Activated CD4-positive, alpha-beta T cell treated with anti-CD3 and anti-CD28 coated beads for 36 hours (primary cell): ENCODE measurements at regions not wholly inside any gene's neighbourhood (a gene's known extent, or its start where the extent isn't known, plus 50 kb on each side); places are given as distances from the start of the nearest gene placed in this dataset.

Source experiments
- ATAC-seq: fragments of 200-7000 bp; cut with Tn5 transposase; one replicate; pipeline ENCODE4 v1.10.0; 2021; ENCODE audit warnings: mild to moderate bottlenecking, moderate library complexity
- CTCF ChIA-PET: fragments of 350-600 bp; sonication (Branson Sonifier 250); formaldehyde crosslinking; loops from one replicate; lab custom pipeline; 2021; ENCODE audit warnings: antibody characterized with exemption; lab: Charles Lee
- POLR2A ChIA-PET: fragments of 350-600 bp; sonication (Branson Sonifier 250); formaldehyde crosslinking; loops from one replicate; lab custom pipeline; 2021; ENCODE audit warnings: antibody characterized with exemption, inconsistent platforms; lab: Charles Lee
- DNase-seq: peaks from one replicate; pipeline ENCODE4 v3.0.0-alpha.2; 2020
- H3K27ac Mint-ChIP-seq: one replicate; pipeline ENCODE4 v1.8.0; 2021; ENCODE audit warnings: mixed read lengths
- H3K27me3 Mint-ChIP-seq: one replicate; pipeline ENCODE4 v1.8.0; 2021; ENCODE audit warnings: mixed read lengths
- H3K36me3 Mint-ChIP-seq: one replicate; pipeline ENCODE4 v1.8.0; 2021; ENCODE audit warnings: low read depth, mixed read lengths
- H3K4me1 Mint-ChIP-seq: one replicate; pipeline ENCODE4 v1.8.0; 2021; ENCODE audit warnings: mixed read lengths
- H3K4me3 Mint-ChIP-seq: one replicate; pipeline ENCODE4 v1.8.0; 2021; ENCODE audit warnings: mild to moderate bottlenecking, moderate library complexity, mixed read lengths
- H3K9me3 Mint-ChIP-seq: one replicate; pipeline ENCODE4 v1.8.0; 2021; ENCODE audit warnings: low read depth, mixed read lengths
- intact Hi-C, 2 experiments: fragments of 100-400 bp; cut with DNase I in 1 of 2; cut with micrococcal nuclease in 1 of 2; formaldehyde crosslinking; loops; one replicate each; pipeline versions ENCODE4 v1.14.2 to v1.15.1; 2022 to 2024; cut with DNase I, micrococcal nuclease

- H3K27ac Mint-ChIP-seq = no peak overlapping the region
- POLR2A ChIA-PET = no interaction called here
- CTCF ChIA-PET = interaction anchor here (0.5 to 1.6 kb wide), 3 partner anchors 13 to 23 kb away, joined by 3 to 5 read pairs (median 3); no protein-coding TSS in a partner anchor
- no peaks in the 10 kb centered on the region for H3K36me3 Mint-ChIP-seq
- intact Hi-C loops = no loop called here
- H3K4me3 Mint-ChIP-seq = no peak overlapping the region
- DNase-seq = no peak
- no peaks in the 10 kb centered on the region for H3K9me3 Mint-ChIP-seq
- H3K4me1 Mint-ChIP-seq = peaks cover 7% of the 10 kb centered on the region
- ATAC-seq = no peak
- peaks cover 31% of the 10 kb centered on the region for H3K27me3 Mint-ChIP-seq
Measured at GRCh38 chr1:233479110-233479890, 134.6 kb upstream of the KCNK1 start.

DNA sequence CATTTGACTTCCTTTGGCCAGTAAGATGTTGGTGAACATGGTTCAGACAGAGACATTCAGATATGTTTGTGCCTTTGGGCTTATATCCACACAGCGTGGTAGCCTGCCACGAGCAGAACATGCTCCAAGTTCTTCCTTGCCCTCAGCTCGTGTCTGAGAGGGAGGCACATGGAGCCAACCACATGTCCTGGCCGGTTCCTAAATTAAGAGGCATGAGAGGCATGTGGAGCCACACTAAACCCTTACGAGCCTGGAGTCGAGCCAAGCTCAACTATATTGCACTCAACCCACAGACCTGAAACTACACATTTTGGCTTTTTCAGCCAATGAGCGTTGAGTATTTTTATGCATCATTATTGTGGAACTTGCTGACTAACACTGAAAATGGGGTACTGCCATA is 133.7 kb upstream of the KCNK1 start:
- no peaks in the 10 kb centered on the region for H3K36me3 Mint-ChIP-seq
- intact Hi-C loops = no loop called here
- DNase-seq (peak; percentile 20), ATAC-seq (peak; percentile 16)
- H3K27ac Mint-ChIP-seq = no peak overlapping the region
- POLR2A ChIA-PET = no interaction called here
- H3K9me3 Mint-ChIP-seq = no peaks in the 10 kb centered on the region
- peaks cover 33% of the 10 kb centered on the region for H3K27me3 Mint-ChIP-seq
- CTCF ChIA-PET = interaction anchor here (0.5 kb wide), 1 partner anchor 18 kb away, joined by 3 read pairs; no protein-coding TSS in a partner anchor
- peaks cover 7% of the 10 kb centered on the region for H3K4me1 Mint-ChIP-seq
- H3K4me3 Mint-ChIP-seq = no peak overlapping the region

DNA sequence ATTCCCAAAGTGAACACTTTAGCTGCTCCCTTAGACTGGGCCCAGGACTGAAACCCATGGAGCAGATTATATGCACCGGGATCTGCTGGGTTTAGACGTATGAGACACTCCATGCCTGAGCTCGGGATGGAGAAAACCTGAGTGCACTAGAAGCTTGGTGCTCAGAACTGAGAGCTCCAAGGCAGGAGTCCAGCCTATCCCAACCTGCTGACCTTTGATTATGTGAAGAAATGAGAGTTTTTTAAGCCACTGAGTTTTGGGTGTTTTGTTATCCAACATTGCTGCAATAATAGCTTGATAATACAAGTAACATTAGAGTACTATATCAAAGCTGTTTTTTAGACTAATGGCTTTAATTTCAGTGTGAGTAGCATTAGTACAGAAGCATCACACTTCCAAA is 131.5 kb upstream of the KCNK1 start:
- H3K4me1 Mint-ChIP-seq = peaks cover 7% of the 10 kb centered on the region
- H3K4me3 Mint-ChIP-seq = no peak overlapping the region
- CTCF ChIA-PET = interaction anchor here (1.1 kb wide), 1 partner anchor 41 kb away, joined by 3 read pairs; no protein-coding TSS in a partner anchor
- POLR2A ChIA-PET = no interaction called here
- intact Hi-C loops = no loop called here
- H3K9me3 Mint-ChIP-seq = no peaks in the 10 kb centered on the region
- H3K27ac Mint-ChIP-seq = no peak overlapping the region
- H3K36me3 Mint-ChIP-seq = no peaks in the 10 kb centered on the region
- ATAC-seq = no peak
- peaks cover 31% of the 10 kb centered on the region for H3K27me3 Mint-ChIP-seq
- no peak for DNase-seq

DNA sequence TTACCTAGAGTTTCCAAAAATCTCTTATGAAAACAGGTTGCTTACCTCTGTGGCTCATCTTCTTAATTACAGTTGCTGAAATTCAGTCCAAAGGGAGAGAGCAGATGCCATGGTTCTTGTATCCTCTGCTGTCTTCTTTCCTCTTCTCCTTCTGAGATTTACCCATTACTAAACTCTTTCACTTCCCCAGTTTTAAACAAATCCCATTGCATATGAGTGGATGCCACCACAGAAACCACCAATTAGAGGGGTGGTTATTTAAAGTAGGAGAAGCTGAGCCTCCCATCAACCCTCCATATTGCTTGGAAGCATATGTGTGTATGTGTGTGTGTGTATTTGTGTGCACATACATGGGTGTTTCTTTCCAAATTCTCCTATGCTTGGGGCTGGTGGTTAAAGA is 128.5 kb upstream of the KCNK1 start:
- no peaks in the 10 kb centered on the region for H3K9me3 Mint-ChIP-seq
- peaks cover 26% of the 10 kb centered on the region for H3K27me3 Mint-ChIP-seq
- DNase-seq (no peak), ATAC-seq (no peak)
- ChIA-PET CTCF (no interaction called here), POLR2A (no interaction called here)
- no peak overlapping the region for H3K27ac Mint-ChIP-seq
- H3K36me3 Mint-ChIP-seq = no peaks in the 10 kb centered on the region
- H3K4me1 Mint-ChIP-seq = peaks cover 4% of the 10 kb centered on the region
- intact Hi-C loops = no loop called here
- no peak overlapping the region for H3K4me3 Mint-ChIP-seq

GRCh38 chr1:233485809-233486398 is 128.0 kb upstream of the KCNK1 start:
- ChIA-PET CTCF (no interaction called here), POLR2A (no interaction called here)
- H3K4me1 Mint-ChIP-seq = no peaks in the 10 kb centered on the region
- intact Hi-C loops = no loop called here
- H3K4me3 Mint-ChIP-seq = no peak overlapping the region
- H3K36me3 Mint-ChIP-seq = no peaks in the 10 kb centered on the region
- H3K27ac Mint-ChIP-seq = no peak overlapping the region
- ATAC-seq = no peak
- no peaks in the 10 kb centered on the region for H3K9me3 Mint-ChIP-seq
- H3K27me3 Mint-ChIP-seq = peaks cover 24% of the 10 kb centered on the region
- DNase-seq = no peak

- intact Hi-C loops = no loop called here
- Mint-ChIP-seq H3K4me1 (no peaks in the 10 kb centered on the region), H3K27ac (no peak overlapping the region), H3K27me3 (peaks cover 24% of the 10 kb centered on the region), H3K36me3 (no peaks in the 10 kb centered on the region), H3K9me3 (no peaks in the 10 kb centered on the region), H3K4me3 (no peak overlapping the region)
- ATAC-seq = no peak
- DNase-seq = no peak
- CTCF ChIA-PET = no interaction called here
- POLR2A ChIA-PET = no interaction called here
Measured at GRCh38 chr1:233487408-233487807, 126.5 kb upstream of the KCNK1 start.

- ChIA-PET POLR2A (no interaction called here), CTCF (interaction anchor here (1.3 kb wide), 1 partner anchor 49 kb away, joined by 8 read pairs; no protein-coding TSS in a partner anchor)
- no peak for DNase-seq
- H3K36me3 Mint-ChIP-seq = no peaks in the 10 kb centered on the region
- intact Hi-C loops = no loop called here
- H3K4me3 Mint-ChIP-seq = no peak overlapping the region
- no peaks in the 10 kb centered on the region for H3K9me3 Mint-ChIP-seq
- H3K27me3 Mint-ChIP-seq = peaks cover 23% of the 10 kb centered on the region
- ATAC-seq = no peak
- H3K4me1 Mint-ChIP-seq = no peaks in the 10 kb centered on the region
- no peak overlapping the region for H3K27ac Mint-ChIP-seq
Measured at GRCh38 chr1:233489411-233489810, 124.5 kb upstream of the KCNK1 start.

GRCh38 chr1:233490488-233490887 is 123.4 kb upstream of the KCNK1 start:
- CTCF ChIA-PET = no interaction called here
- Mint-ChIP-seq H3K9me3 (no peaks in the 10 kb centered on the region), H3K4me1 (no peaks in the 10 kb centered on the region), H3K36me3 (no peaks in the 10 kb centered on the region), H3K27ac (no peak overlapping the region), H3K4me3 (no peak overlapping the region), H3K27me3 (peaks cover 22% of the 10 kb centered on the region)
- ATAC-seq (no peak), DNase-seq (no peak)
- intact Hi-C loops = no loop called here
- POLR2A ChIA-PET = no interaction called here

GRCh38 chr1:233491953-233492620 is 121.8 kb upstream of the KCNK1 start:
- POLR2A ChIA-PET = no interaction called here
- CTCF ChIA-PET = interaction anchor here (0.7 kb wide), 1 partner anchor 14 kb away, joined by 5 read pairs; no protein-coding TSS in a partner anchor
- intact Hi-C loops = no loop called here

DNA sequence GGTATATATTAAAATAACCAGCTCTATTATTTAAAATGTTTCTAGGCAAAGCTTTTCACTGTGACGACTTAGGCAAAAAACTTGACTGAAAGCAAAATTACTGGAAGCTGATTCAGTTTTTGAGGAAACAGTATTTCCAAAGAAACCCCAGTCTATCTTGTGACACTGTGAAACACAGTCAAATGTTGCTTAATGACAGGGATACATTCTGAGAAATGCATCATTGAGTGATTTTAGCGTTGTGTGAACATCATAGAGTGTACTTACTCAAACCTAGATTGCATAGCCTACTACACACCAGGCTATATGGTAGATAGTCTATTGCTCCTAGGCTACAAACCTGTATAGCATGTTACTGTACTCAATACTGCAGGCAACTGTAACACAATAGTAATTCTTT is 116.9 kb upstream of the KCNK1 start:
- Mint-ChIP-seq H3K9me3 (no peaks in the 10 kb centered on the region), H3K4me3 (no peak overlapping the region), H3K36me3 (no peaks in the 10 kb centered on the region), H3K27me3 (peaks cover 27% of the 10 kb centered on the region), H3K27ac (no peak overlapping the region), H3K4me1 (no peaks in the 10 kb centered on the region)
- POLR2A ChIA-PET = no interaction called here
- intact Hi-C loops = no loop called here
- DNase-seq (no peak), ATAC-seq (peak; percentile 64)
- CTCF ChIA-PET = interaction anchor here (0.6 kb wide), 2 partner anchors 106 to 109 kb away, joined by 3 to 4 read pairs; no protein-coding TSS in a partner anchor

More at GRCh38 chr1:233491953-233492620, 121.8 kb upstream of the KCNK1 start:
- Mint-ChIP-seq H3K27me3 (peaks cover 21% of the 10 kb centered on the region), H3K4me3 (no peak overlapping the region), H3K27ac (no peak overlapping the region), H3K4me1 (no peaks in the 10 kb centered on the region), H3K9me3 (no peaks in the 10 kb centered on the region), H3K36me3 (no peaks in the 10 kb centered on the region)
- no peak for DNase-seq
- ATAC-seq = no peak

DNA sequence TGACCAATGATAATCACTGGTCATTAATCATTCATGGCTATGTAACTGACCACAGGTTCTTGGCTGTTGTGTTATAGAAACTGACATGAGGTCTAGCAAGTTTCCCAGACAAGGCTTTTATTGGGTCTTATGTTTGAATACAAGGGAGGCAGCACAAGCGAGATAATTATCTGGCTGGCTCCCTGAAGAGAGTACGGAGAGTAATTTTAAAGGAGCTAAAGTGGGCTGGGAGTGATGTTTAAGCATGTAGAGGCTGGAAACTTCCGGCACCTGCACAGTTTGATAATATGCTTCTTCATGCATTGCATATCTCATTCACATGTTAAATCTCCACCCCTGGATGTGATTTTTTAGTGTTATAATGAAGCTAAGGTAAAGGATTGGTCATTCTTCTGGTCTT is 116.2 kb upstream of the KCNK1 start:
- POLR2A ChIA-PET = no interaction called here
- no peaks in the 10 kb centered on the region for H3K9me3 Mint-ChIP-seq
- CTCF ChIA-PET = no interaction called here
- intact Hi-C loops = no loop called here
- H3K4me3 Mint-ChIP-seq = no peak overlapping the region
- DNase-seq = no peak
- H3K27me3 Mint-ChIP-seq = peaks cover 27% of the 10 kb centered on the region
- no peaks in the 10 kb centered on the region for H3K4me1 Mint-ChIP-seq
- H3K36me3 Mint-ChIP-seq = no peaks in the 10 kb centered on the region
- no peak for ATAC-seq
- no peak overlapping the region for H3K27ac Mint-ChIP-seq
